Colonic mucosa (tissue), 4 donors: ENCODE measurements at regions not wholly inside any gene's neighbourhood (a gene's known extent, or its start where the extent isn't known, plus 50 kb on each side); places are given as distances from the start of the nearest gene placed in this dataset.

Experiments
- DNase-seq: peaks from one replicate; pipeline ENCODE4 v3.0.0-alpha.2; 2020
- H3K27ac ChIP-seq: fragments of 200-600 bp; one replicate; pipeline ENCODE4 v1.8.0; 2021
- H3K27me3 ChIP-seq: fragments of 200-600 bp; one replicate; pipeline ENCODE4 v1.8.0; 2021
- H3K36me3 ChIP-seq: fragments of 200-600 bp; one replicate; pipeline ENCODE4 v1.8.0; 2021
- H3K4me1 ChIP-seq: fragments of 200-600 bp; one replicate; pipeline ENCODE4 v1.8.0; 2021; ENCODE audit warnings: mild to moderate bottlenecking
- H3K4me3 ChIP-seq: fragments of 200-600 bp; one replicate; pipeline ENCODE4 v1.8.0; 2021
- H3K9ac ChIP-seq, 2 donors: one replicate each; pipeline ENCODE4 v1.7.0; 2013; ENCODE audit warnings: control low read depth in 2 of 2, low read depth in 2 of 2, low read length in 2 of 2
- H3K9me3 ChIP-seq: fragments of 200-600 bp; one replicate; pipeline ENCODE4 v1.8.0; 2021
- intact Hi-C: fragments of 100-400 bp; cut with DNase I; formaldehyde crosslinking; loops from one replicate; pipeline ENCODE4 v1.14.1; 2022
- TF ChIP-seq, protein P1 (sequence below): fragments of 200-600 bp; IDR thresholded peaks from one replicate; pipeline ENCODE4 v1.8.0; 2022; ENCODE audit warnings: antibody characterized with exemption, mild to moderate bottlenecking
- donor health status: healthy.
- donor health status: DM: no; HTN: no; CAD: no.
- donor health status: DM: no; HTN: no; CAD: no.

DNA sequence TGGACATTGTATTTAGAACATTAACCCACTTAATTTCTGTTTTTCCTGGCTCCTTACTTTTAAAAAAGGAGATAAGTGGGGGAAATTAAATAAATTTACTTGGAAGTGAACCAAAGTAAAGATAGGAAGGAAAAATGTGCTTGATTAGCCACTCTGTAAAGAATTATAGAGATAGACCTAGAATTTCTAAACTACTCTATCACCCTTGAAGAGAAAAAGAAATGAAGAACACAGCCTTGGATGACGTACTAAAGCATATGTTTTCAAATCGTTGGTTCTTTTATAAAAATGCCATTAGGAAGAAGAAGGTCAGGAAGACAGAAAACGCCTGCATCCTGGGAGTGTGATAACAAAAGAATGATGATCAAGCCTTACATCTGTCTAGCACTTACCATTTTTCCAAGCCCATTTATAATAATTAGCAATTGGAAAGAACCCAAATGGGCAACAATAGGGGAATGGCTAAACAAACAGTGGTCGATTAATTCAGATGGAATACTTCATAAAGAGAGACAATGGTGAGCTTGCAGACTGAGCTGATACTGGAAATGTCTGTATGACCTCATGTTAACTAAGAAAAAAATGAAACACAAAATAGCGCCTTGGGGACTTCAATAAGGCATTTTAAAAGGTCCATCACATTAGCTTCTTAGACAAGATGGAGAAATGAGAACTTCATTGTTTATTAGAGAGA is 81.0 kb upstream of the LRRC55 start:
- no peak overlapping the region for H3K27ac ChIP-seq
- DNase-seq = no peak

DNA sequence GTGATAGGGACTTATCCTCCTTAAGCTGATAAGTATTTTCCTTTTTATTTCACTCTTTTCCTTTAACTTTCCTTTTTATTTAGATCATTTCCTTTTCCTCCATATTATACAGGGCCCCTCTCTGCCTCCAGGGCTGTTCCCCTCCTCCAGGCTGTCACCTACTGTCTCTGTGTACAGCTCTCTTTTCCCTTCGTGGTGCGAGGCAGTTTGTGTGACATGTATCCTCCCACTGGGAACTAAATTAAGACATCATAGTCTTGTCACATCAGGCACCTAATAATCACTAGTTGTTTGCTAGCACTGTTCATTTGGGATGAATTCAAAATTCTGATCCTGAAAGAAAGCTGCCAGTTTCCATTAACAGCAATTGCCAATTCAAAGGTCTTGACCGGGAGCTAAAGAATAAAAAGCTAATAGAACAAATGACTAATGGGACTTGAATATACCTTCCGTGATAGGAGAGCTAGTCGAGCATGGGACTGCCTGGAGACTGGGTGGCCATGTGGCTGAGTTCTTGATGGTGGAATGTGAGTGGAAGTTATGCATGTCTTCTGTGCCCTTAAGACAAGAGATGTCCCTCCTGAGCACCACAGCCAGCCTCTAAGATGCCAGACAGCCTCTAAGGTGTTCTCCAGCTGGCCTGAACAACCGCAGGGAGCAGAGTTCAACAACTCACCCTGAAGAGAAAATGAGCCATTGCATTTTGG is 77.7 kb upstream of the LRRC55 start:
- intact Hi-C loops = no loop called here
- H3K27ac ChIP-seq = no peak overlapping the region
- H3K4me1 ChIP-seq = no peaks in the 10 kb centered on the region
- no peak overlapping the region for H3K9ac ChIP-seq
- TF ChIP-seq, protein P1, sequence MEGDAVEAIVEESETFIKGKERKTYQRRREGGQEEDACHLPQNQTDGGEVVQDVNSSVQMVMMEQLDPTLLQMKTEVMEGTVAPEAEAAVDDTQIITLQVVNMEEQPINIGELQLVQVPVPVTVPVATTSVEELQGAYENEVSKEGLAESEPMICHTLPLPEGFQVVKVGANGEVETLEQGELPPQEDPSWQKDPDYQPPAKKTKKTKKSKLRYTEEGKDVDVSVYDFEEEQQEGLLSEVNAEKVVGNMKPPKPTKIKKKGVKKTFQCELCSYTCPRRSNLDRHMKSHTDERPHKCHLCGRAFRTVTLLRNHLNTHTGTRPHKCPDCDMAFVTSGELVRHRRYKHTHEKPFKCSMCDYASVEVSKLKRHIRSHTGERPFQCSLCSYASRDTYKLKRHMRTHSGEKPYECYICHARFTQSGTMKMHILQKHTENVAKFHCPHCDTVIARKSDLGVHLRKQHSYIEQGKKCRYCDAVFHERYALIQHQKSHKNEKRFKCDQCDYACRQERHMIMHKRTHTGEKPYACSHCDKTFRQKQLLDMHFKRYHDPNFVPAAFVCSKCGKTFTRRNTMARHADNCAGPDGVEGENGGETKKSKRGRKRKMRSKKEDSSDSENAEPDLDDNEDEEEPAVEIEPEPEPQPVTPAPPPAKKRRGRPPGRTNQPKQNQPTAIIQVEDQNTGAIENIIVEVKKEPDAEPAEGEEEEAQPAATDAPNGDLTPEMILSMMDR = no peak
- H3K36me3 ChIP-seq = no peaks in the 10 kb centered on the region
- no peak overlapping the region for H3K4me3 ChIP-seq
- no peak for DNase-seq
- H3K9me3 ChIP-seq = no peaks in the 10 kb centered on the region
- no peaks in the 10 kb centered on the region for H3K27me3 ChIP-seq

More for the DNA sequence above, 81.0 kb upstream of the LRRC55 start:
- TF ChIP-seq, protein P1 = no peak
- Histone ChIP-seq H3K4me3 (no peak overlapping the region), H3K9me3 (no peaks in the 10 kb centered on the region), H3K4me1 (no peaks in the 10 kb centered on the region), H3K27me3 (no peaks in the 10 kb centered on the region), H3K9ac (no peak overlapping the region), H3K36me3 (no peaks in the 10 kb centered on the region)
- intact Hi-C loops = no loop called here

DNA sequence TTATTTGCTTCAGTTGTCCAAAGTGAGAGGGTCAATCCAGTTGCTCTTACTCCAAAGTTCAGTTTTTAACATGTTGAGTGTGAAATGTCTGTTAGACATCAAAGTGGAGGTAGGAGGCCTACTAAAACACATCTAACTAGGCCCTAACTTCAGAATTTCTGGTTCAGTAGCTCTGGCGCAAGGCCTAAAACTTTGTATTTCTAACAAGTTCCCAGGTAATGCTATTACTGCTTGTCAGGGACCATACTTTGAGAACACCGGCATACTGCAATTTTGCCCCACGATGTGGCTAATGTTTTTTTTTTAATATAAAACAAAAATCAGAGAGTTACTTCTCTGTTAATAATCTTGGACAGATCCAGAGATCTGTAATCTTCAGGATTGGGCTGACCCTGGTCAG is 72.4 kb upstream of the LRRC55 start:
- intact Hi-C loops = no loop called here
- DNase-seq = no peak

DNA sequence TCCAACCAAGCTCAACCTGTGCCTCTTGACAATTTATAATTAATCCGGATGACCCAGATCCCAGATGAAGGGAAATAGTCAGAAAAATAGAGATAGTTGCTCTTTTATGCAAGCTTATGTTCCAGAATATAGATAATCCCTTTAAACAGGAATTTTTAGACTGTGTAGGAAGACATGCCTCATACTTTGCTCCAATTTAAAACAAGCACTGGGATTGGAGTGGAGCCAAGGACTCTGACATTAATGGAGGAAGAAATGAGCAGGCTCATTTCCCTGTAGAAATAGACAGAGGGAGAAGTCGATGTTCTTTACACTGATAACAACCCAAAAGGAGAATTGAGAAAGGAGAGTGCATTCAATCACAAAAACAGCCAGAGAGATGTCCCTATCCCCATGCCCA is 70.1 kb upstream of the LRRC55 start:
- TF ChIP-seq, protein P1 = no peak
- Histone ChIP-seq H3K9ac (no peak overlapping the region), H3K27me3 (no peaks in the 10 kb centered on the region), H3K4me1 (no peaks in the 10 kb centered on the region), H3K36me3 (no peaks in the 10 kb centered on the region), H3K9me3 (no peaks in the 10 kb centered on the region), H3K4me3 (no peak overlapping the region), H3K27ac (no peak overlapping the region)
- DNase-seq = no peak
- intact Hi-C loops = no loop called here

More for the DNA sequence above, 72.4 kb upstream of the LRRC55 start:
- Histone ChIP-seq H3K4me3 (no peak overlapping the region), H3K27ac (no peak overlapping the region), H3K9me3 (no peaks in the 10 kb centered on the region), H3K4me1 (no peaks in the 10 kb centered on the region), H3K27me3 (no peaks in the 10 kb centered on the region), H3K36me3 (no peaks in the 10 kb centered on the region), H3K9ac (no peak overlapping the region)
- TF ChIP-seq, protein P1 = no peak

DNA sequence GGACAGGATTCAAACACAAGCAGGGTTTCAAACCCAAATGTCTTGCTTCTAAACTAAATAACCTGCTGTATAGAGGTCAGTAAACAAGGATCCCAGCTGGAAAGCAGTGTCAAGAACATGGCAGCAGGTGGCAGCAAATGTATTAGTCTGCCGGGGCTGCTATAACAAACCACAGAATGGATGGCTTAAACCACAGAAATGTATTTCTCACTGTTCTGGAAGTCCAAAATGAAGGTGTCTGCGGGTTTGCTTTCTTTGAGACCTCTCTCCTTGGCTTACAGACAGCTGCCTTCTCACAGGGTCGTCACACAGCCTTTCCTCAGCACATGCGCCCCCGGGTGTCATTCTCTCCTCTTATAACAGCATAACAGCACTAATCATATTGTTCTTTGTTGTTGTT is 65.1 kb upstream of the LRRC55 start:
- H3K9me3 ChIP-seq = no peaks in the 10 kb centered on the region
- peak; percentile 41 for DNase-seq
- H3K9ac ChIP-seq = no peak overlapping the region
- no peak overlapping the region for H3K4me3 ChIP-seq
- H3K27me3 ChIP-seq = no peaks in the 10 kb centered on the region
- TF ChIP-seq, protein P1 = peak; percentile 38
- no peak overlapping the region for H3K27ac ChIP-seq
- no peaks in the 10 kb centered on the region for H3K36me3 ChIP-seq
- intact Hi-C loops = loop anchor here (5.0 kb wide), 2 partner anchors 136 to 274 kb away; no protein-coding TSS in a partner anchor
- no peaks in the 10 kb centered on the region for H3K4me1 ChIP-seq
